SK-MEL-5 (cell line): ENCODE measurements at regions not wholly inside any gene's neighbourhood (a gene's known extent, or its start where the extent isn't known, plus 50 kb on each side); places are given as distances from the start of the nearest gene placed in this dataset.

ENCODE experiments used
- DNase-seq: peaks from one replicate; pipeline ENCODE4 v3.0.0-alpha.2; 2016; ENCODE audit warnings: low read depth, low spot score
- in situ Hi-C: cut with HindIII; loops from 2 replicates; pipeline ENCODE4 v1.10.0; 2016; ENCODE audit warnings: low sequenced_read_pairs, high pct_unique_total_duplicates, low pct_unique_long_range_greater_than_20kb

GRCh38 chr16:35506018-35506897 lies 2046.8 kb downstream of the TP53TG3F start:
- in situ Hi-C loops: no loop called here
- DNase-seq: no peak

DNA sequence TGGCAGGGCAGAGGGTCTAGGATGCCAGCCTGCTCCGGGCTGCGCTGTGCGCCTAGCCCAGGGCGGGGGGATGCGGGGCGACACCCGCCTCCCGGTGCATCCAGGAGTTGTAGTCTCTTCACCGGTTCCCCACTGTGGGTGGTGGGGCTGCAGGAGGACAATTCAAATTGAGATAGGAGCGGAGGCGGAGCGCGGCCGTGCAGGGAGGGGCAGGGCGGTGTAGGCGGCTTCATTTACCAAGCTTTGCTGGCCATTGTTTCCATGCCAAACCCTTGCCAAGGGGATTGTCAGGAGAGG lies 2047.4 kb downstream of the TP53TG3F start:
- in situ Hi-C loops: no loop called here
- DNase-seq: no peak

- in situ Hi-C loops: no loop called here
- DNase-seq: peak; percentile 99
These were observed 2051.3 kb downstream of the TP53TG3F start for GRCh38 chr16:35510701-35511100.

DNA sequence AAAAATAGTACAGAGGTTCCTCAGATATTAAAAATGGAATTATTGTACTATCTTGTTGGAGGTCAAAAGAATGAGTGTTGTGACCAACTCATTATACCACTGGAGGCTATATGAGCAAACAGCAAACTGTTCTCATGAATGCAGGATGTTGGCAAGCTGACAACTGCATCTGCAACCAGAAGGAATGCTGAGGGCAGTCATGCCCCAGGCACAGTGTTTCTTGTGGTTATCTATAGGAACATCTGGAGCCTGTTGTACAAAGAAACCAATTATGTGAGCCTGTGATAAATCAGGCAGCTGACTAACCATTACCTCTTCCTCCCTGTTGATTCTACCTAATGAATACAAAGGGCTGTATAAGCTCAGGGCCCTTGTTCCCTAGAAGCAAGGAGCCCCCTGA lies 2057.1 kb downstream of the TP53TG3F start:
- in situ Hi-C loops: no loop called here
- DNase-seq: peak; percentile 100

GRCh38 chr16:35516971-35517370 lies 2057.6 kb downstream of the TP53TG3F start:
- in situ Hi-C loops: no loop called here
- DNase-seq: peak; percentile 96

GRCh38 chr16:35523991-35524390 lies 2064.6 kb downstream of the TP53TG3F start:
- in situ Hi-C loops: no loop called here
- DNase-seq: peak; percentile 50

DNA sequence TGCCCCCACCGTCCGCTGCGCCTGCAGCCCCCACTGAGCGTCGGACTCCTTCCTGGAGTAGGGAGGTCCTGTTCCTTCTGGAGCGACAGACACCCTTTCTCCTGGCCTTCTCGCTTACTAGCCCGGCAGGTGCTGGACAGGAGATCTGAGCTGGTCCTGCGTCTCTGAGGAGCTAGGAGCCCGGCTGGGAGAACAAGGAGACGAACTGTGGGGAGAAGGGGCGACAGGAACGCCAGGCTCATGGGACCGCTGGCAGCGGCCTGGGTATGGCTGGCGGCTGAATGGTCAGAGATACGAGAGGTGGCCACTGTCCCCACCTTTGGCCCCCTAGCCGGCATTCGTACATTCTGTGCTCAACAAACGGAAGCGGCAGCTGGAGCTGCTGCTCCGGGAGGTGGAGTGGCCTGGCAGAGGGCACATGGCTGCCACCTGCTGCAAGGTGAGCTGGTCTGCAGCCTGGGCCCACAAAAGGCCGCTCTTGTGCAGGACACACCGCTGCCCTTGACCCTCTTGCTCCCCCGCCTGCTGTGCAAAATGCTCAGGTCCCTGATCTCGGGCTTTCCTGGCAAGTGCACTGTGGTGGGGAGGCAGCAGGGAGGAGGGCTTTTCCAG lies 2066.7 kb downstream of the TP53TG3F start:
- in situ Hi-C loops: no loop called here
- DNase-seq: no peak

DNA sequence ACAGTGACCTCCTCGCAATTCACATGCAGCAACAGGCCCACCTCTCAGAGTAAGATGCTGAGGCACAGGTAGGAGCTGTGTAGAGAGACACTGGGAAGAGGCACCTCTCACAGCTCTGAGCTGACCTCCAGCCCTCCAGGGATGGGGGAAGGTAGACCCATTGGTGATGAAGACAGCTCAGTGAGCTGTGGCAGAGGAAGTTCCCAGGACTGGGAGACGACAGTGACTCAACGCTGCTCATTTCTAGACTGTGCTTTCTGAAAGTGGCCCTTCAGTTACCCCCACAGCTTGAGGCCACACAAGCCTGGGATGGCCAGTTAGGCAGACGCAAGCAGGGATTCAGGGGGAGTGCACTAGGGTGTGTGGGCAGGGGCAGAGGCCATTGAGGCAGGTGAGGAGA lies 2073.2 kb downstream of the TP53TG3F start:
- DNase-seq: no peak
- in situ Hi-C loops: no loop called here

DNA sequence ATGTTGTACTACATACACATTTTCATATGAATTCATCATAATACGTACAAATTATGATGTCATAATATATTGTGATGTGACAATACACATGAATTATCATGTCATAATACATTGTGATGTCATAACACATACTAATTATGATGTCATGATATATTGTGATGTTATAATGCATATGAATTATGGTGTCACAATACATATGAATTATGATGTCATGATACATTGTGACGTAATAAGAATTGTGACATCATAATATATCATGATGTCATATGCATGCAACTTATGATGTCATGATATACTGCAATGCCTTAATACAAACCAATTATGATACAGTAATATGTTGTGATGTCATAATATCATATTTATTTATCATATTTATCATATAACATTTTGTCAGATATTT lies 2074.3 kb downstream of the TP53TG3F start:
- peak; percentile 27 for DNase-seq

DNA sequence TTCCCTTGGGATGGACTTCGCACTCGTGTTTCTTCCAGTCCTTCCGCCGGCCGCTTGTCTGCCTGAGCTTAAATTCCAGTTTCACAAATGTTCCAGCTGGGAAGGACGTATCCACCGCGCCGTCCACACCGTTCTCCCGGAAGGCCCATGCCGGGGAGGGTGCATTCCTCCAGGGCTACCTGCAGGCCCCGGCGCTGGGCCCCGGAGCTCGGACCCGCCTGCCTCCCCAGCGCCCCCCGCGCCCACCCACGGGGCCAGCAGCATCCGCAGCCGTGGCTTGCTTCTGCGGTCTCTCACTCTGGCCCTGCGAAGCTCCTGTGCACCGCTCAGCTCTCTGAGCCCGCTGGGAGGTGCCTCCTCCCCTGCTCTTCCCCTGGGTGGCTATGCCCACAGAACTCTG lies 2084.1 kb downstream of the TP53TG3F start:
- no peak for DNase-seq
- in situ Hi-C loops: no loop called here

More for the DNA sequence above, 2074.3 kb downstream of the TP53TG3F start:
- in situ Hi-C loops: no loop called here

- in situ Hi-C loops: no loop called here
- DNase-seq: no peak
These were observed 2093.4 kb downstream of the TP53TG3F start for GRCh38 chr16:35552763-35553162.

- in situ Hi-C loops: no loop called here
These were observed 2098.3 kb downstream of the TP53TG3F start for GRCh38 chr16:35557731-35558130.

GRCh38 chr16:35559911-35560636 lies 2100.7 kb downstream of the TP53TG3F start:
- in situ Hi-C loops: no loop called here
- DNase-seq: peak; percentile 50

More at GRCh38 chr16:35557731-35558130, 2098.3 kb downstream of the TP53TG3F start:
- DNase-seq: no peak

DNA sequence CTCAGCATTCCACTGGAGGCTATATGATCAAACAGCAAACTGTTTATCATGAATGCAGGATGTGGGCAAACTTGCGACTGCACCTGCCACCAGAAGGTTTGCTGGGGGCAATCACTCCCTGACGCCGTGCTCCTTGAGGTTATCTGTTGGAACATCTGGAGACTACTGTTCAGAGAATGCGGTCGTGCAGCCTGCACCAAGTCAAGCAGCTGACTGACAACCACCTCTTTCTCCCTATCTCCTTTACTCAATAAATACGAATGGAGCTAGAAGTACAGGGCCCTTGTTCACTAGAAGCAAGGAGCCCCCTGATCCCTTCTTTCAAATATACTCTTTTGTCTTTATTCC lies 2101.2 kb downstream of the TP53TG3F start:
- in situ Hi-C loops: no loop called here
- no peak for DNase-seq

DNA sequence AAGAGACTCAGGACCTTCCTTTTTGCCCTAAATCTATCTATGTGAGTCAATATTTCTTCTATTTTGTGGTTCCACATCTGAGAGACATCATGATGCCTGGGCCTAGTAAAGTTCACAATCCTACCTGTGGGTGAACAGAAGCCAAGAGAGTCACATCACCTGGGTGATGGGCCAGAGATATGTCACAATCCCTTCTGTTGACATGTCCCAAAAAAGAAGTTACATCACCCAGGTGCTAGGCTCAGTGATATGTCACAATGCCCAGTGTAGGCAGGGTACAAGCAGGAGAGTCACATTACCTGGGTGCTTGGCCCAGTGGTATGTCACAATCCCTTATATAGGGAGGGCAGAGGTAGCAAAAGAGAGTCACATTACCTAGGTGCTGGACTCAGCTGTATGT lies 2101.9 kb downstream of the TP53TG3F start:
- in situ Hi-C loops: no loop called here
- DNase-seq: no peak

DNA sequence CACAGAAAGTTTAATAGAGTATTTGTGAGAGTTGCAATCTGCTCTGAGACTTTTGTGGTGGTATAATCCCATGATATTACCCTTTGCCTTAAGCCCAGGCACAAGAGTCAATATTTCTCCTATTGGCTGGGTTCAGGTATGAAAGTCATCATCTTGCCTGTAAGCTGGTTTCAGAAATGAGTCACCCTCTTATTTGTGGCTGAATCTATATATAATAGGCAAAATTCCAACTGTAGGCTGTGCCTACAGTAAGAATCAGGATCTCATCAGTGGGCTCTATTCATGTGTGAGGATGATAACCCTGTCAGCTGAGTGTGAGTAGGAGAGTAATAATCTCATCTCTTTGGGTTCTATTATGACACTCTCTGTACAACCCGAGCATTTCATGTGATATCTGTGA lies 2103.1 kb downstream of the TP53TG3F start:
- in situ Hi-C loops: no loop called here
- DNase-seq: peak; percentile 85

- in situ Hi-C loops: no loop called here
These were observed 2103.5 kb downstream of the TP53TG3F start for GRCh38 chr16:35562919-35563318.

GRCh38 chr16:35564148-35564547 lies 2104.7 kb downstream of the TP53TG3F start:
- in situ Hi-C loops: no loop called here
- no peak for DNase-seq

More at GRCh38 chr16:35562919-35563318, 2103.5 kb downstream of the TP53TG3F start:
- no peak for DNase-seq

GRCh38 chr16:35564889-35565288 lies 2105.5 kb downstream of the TP53TG3F start:
- DNase-seq: no peak
- in situ Hi-C loops: no loop called here
